Loucy (cell line): ENCODE measurements at regions not wholly inside any gene's neighbourhood (a gene's known extent, or its start where the extent isn't known, plus 50 kb on each side); places are given as distances from the start of the nearest gene placed in this dataset.

Experiments
- H2AFZ ChIP-seq: fragments of 200-600 bp; sonication (generic); 2 replicates; pipeline ENCODE4 v1.6.0; 2016; ENCODE audit warnings: antibody characterized with exemption, mild to moderate bottlenecking, low read length, moderate library complexity
- H3F3A ChIP-seq: fragments of 200-600 bp; 2 replicates; pipeline ENCODE4 v1.6.0; 2016; ENCODE audit warnings: antibody characterized with exemption, low read depth, mild to moderate bottlenecking
- H3K27me3 ChIP-seq: fragments of 200-600 bp; sonication (generic); 2 replicates; pipeline ENCODE4 v1.6.1; 2014; ENCODE audit warnings: low read length, mild to moderate bottlenecking; ENCODE audit not compliant: insufficient read depth, poor library complexity, severe bottlenecking
- H3K36me3 ChIP-seq: fragments of 200-600 bp; sonication (generic); 2 replicates; pipeline ENCODE4 v1.6.1; 2016; ENCODE audit warnings: low read length; ENCODE audit not compliant: insufficient read depth
- H3K4me1 ChIP-seq: fragments of 200-600 bp; sonication (generic); 2 replicates; pipeline ENCODE4 v1.5.1; 2014; ENCODE audit warnings: low read length, mild to moderate bottlenecking; ENCODE audit not compliant: insufficient read depth, poor library complexity, severe bottlenecking
- H3K4me2 ChIP-seq: fragments of 200-600 bp; sonication (generic); 2 replicates; pipeline ENCODE4 v1.6.0; 2014; ENCODE audit warnings: antibody characterized with exemption, low read length, low read depth, mild to moderate bottlenecking; ENCODE audit not compliant: poor library complexity, severe bottlenecking
- H3K4me3 ChIP-seq: fragments of 200-600 bp; sonication (generic); 2 replicates; pipeline ENCODE4 v1.5.1; 2014; ENCODE audit warnings: low read length, mild to moderate bottlenecking, mixed read lengths; ENCODE audit not compliant: poor library complexity, severe bottlenecking
- H3K79me2 ChIP-seq: fragments of 200-600 bp; sonication (generic); 2 replicates; pipeline ENCODE4 v1.6.1; 2014; ENCODE audit warnings: low read length; ENCODE audit not compliant: insufficient read depth
- H3K9ac ChIP-seq: fragments of 200-600 bp; sonication (generic); 2 replicates; pipeline ENCODE4 v1.6.0; 2014; ENCODE audit warnings: mild to moderate bottlenecking, low read depth, low read length, moderate library complexity; ENCODE audit not compliant: poor library complexity, severe bottlenecking
- H3K9me2 ChIP-seq: fragments of 200-600 bp; sonication (generic); replicated peaks from 2 replicates; pipeline ENCODE4 v1.6.1; 2016; ENCODE audit warnings: low read depth, low read length, mixed read lengths
- H3K9me3 ChIP-seq: fragments of 200-600 bp; sonication (generic); 2 replicates; pipeline ENCODE4 v1.6.1; 2014; ENCODE audit warnings: mild to moderate bottlenecking, antibody characterized with exemption, low read length, low read depth; ENCODE audit not compliant: insufficient read depth
- H4K20me1 ChIP-seq: fragments of 200-600 bp; sonication (generic); 2 replicates; pipeline ENCODE4 v1.6.0; 2014; ENCODE audit warnings: antibody characterized with exemption, low read length, mild to moderate bottlenecking; ENCODE audit not compliant: insufficient read depth, poor library complexity, severe bottlenecking
- EZH2phosphoT487 ChIP-seq: fragments of 200-600 bp; IDR thresholded peaks from 2 replicates; pipeline ENCODE4 v1.6.1; 2018; ENCODE audit warnings: antibody characterized with exemption, mild to moderate bottlenecking, moderate library complexity, borderline replicate concordance
- TF ChIP-seq, protein P1 (sequence below): fragments of 200-600 bp; sonication (generic); conservative IDR thresholded peaks from 2 replicates; pipeline ENCODE4 v1.5.1; 2014; ENCODE audit warnings: mild to moderate bottlenecking, antibody characterized with exemption, low read length

DNA sequence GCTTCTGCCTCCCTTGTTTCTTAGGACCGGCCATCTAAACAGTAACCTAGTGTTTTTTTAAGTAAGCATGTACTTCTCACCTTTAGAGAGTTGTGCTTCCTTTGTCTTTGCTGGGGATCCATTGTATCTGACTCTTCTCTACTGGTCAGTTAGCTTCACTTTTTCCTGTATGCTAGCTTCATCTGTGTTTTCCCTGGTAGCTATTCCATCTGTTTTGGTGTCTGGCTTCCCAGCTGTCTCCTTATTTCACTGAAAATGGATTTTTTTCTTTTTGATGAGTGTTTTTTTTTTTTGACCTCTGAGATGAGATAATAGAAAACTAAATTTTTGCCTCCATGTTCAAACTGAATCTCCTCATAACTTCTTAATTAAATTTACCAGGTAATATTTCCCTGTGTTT, 637.0 kb upstream of the SLC10A2 start:
- Histone ChIP-seq H3K4me3 (no peak overlapping the region), H3K36me3 (no peaks in the 10 kb centered on the region), H3K4me1 (no peaks in the 10 kb centered on the region), H3K27me3 (no peaks in the 10 kb centered on the region), H3K79me2 (no peaks in the 10 kb centered on the region), H3K9me2 (no peaks in the 10 kb centered on the region), H3K9ac (no peak overlapping the region), H2AFZ (no peak overlapping the region), H3K9me3 (no peaks in the 10 kb centered on the region; the same call in 1 of the 2 replicates), H4K20me1 (no peaks in the 10 kb centered on the region), H3K4me2 (no peak overlapping the region), H3F3A (no peaks in the 10 kb centered on the region)
- TF ChIP-seq, protein P1, sequence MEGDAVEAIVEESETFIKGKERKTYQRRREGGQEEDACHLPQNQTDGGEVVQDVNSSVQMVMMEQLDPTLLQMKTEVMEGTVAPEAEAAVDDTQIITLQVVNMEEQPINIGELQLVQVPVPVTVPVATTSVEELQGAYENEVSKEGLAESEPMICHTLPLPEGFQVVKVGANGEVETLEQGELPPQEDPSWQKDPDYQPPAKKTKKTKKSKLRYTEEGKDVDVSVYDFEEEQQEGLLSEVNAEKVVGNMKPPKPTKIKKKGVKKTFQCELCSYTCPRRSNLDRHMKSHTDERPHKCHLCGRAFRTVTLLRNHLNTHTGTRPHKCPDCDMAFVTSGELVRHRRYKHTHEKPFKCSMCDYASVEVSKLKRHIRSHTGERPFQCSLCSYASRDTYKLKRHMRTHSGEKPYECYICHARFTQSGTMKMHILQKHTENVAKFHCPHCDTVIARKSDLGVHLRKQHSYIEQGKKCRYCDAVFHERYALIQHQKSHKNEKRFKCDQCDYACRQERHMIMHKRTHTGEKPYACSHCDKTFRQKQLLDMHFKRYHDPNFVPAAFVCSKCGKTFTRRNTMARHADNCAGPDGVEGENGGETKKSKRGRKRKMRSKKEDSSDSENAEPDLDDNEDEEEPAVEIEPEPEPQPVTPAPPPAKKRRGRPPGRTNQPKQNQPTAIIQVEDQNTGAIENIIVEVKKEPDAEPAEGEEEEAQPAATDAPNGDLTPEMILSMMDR = no peak
- TF ChIP-seq EZH2phosphoT487 = no peak

DNA sequence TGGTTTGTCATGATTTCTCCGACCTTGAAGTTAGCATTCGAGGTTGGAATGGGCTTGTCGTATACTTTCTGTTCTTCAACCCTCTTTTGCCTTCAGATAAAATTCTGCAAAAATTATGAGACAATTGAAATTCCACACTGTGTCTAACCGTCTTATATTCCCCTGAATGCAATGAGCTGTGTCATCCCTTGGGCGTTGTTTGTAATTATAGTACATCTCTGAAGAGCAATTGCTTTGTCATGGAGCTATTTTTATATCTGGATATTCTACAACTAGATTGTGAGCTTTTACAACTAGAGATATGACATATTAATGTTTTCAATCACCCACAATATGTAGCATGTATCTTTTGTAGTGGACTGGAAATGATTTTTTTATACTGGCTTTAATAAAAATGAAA, 631.8 kb upstream of the SLC10A2 start:
- H3K9ac ChIP-seq = no peak overlapping the region
- no peaks in the 10 kb centered on the region for H3K79me2 ChIP-seq
- H3K27me3 ChIP-seq = no peaks in the 10 kb centered on the region
- no peaks in the 10 kb centered on the region for H4K20me1 ChIP-seq
- TF ChIP-seq, protein P1 = no peak
- TF ChIP-seq EZH2phosphoT487 = no peak
- no peaks in the 10 kb centered on the region for H3K36me3 ChIP-seq
- H3K9me3 ChIP-seq = no peaks in the 10 kb centered on the region
- H2AFZ ChIP-seq = no peak overlapping the region
- no peak overlapping the region for H3K4me3 ChIP-seq
- H3K4me1 ChIP-seq = no peaks in the 10 kb centered on the region
- no peak overlapping the region for H3K4me2 ChIP-seq
- no peaks in the 10 kb centered on the region for H3F3A ChIP-seq
- H3K9me2 ChIP-seq = no peaks in the 10 kb centered on the region

DNA sequence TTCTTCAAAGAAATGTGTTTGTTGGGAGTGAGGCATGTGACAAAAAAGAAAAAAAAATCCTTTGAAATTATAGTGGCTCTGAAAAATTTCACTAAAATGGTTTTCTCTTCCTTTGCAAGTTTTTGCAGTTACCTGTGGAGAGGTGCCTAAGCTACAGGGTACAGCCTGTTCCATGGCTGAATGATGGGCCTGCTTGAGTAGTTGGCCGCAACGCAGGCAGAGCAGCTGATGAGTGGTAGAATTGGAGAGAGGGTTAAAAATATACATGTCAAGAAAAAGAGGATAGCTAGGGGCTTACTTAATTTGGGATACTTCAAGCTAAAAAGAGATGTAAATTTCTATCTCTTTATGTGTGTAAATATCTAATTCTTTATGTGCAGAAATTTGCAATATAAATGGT, 629.1 kb upstream of the SLC10A2 start:
- no peak overlapping the region for H2AFZ ChIP-seq
- H3K4me3 ChIP-seq = no peak overlapping the region
- no peaks in the 10 kb centered on the region for H4K20me1 ChIP-seq
- H3K79me2 ChIP-seq = no peaks in the 10 kb centered on the region
- no peaks in the 10 kb centered on the region for H3K9me2 ChIP-seq
- H3K4me2 ChIP-seq = no peak overlapping the region
- H3F3A ChIP-seq = no peaks in the 10 kb centered on the region
- no peak for TF ChIP-seq EZH2phosphoT487
- TF ChIP-seq, protein P1 = no peak
- no peaks in the 10 kb centered on the region for H3K27me3 ChIP-seq
- no peak overlapping the region for H3K9ac ChIP-seq
- no peaks in the 10 kb centered on the region for H3K4me1 ChIP-seq
- H3K9me3 ChIP-seq = no peaks in the 10 kb centered on the region
- no peaks in the 10 kb centered on the region for H3K36me3 ChIP-seq
